Omental fat pad (tissue), 3 donors: ENCODE measurements at regions not wholly inside any gene's neighbourhood (a gene's known extent, or its start where the extent isn't known, plus 50 kb on each side); places are given as distances from the start of the nearest gene placed in this dataset.
"Not testable (repeated sequence)": the region's sequence is repeated elsewhere in the genome, so short reads cannot be mapped to it uniquely, and the experiment has no call there.

ENCODE experiments used
- ATAC-seq: fragments of 150-250 bp; one replicate; pipeline ENCODE4 v1.9.1; 2016; ENCODE audit warnings: mild to moderate bottlenecking, moderate library complexity; ENCODE audit not compliant: low FRiP score
- DNase-seq: peaks from one replicate; pipeline ENCODE4 v3.0.0-alpha.2; 2019; ENCODE audit warnings: low spot score
- CTCF ChIP-seq, 3 donors: fragments of 450-650 bp; IDR thresholded peaks; one replicate each; pipeline ENCODE4 v1.5.1; 2016 to 2017; ENCODE audit warnings: antibody characterized with exemption in 3 of 3, mild to moderate bottlenecking in 3 of 3, moderate library complexity in 2 of 3

GRCh38 chr16:29257419-29258336 lies 148.8 kb downstream of the NPIPB11 start:
- not testable (repeated sequence) for ATAC-seq

DNA sequence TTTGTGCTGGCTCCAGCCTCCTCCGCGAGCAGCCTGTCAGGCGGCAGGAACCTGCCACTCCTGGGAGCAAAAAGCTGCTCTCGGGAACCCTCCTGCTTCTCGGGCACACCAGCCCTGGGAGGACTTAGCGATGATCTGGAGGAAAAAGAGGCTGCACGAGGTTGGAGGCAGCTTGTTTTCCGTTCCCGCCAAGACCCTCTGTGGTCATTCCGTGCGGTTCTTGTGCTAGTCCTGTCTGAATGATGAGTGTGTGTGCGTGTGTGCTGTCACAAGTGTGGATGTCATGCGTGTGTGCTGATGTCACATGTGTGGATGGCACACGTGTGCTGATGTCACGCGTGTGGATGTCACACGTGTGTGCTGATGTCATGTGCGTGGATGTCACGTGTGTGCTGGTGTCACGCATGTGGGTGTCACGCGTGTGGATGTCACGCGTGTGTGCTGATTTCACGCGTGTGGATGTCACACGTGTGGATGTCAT lies 150.0 kb downstream of the NPIPB11 start:
- DNase-seq (no peak), ATAC-seq (no peak)
- TF ChIP-seq CTCF (IDR thresholded peaks at IDR 0.05), result no peak

More at GRCh38 chr16:29257419-29258336, 148.8 kb downstream of the NPIPB11 start:
- not testable (repeated sequence) for DNase-seq

DNA sequence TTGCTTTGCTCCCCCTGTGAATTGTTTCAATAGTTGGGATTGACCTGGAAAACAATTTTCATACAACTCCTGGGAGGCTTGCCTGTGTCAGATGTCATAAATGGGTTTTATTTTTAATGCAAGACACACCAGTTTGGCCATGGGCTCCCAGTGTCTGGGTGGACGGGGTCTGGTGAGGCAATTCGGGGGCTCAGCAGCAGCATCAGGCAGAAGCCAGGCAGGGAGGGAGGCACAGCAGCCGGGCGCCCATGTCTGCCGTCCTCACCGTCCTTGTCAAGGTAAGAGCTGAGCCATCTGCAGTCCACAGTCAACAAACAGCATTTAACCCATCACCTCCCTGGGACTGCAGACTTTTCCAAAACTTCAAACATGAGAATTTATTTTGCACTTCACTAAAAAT lies 150.6 kb downstream of the NPIPB11 start:
- ATAC-seq, DNase-seq: not testable (repeated sequence)

DNA sequence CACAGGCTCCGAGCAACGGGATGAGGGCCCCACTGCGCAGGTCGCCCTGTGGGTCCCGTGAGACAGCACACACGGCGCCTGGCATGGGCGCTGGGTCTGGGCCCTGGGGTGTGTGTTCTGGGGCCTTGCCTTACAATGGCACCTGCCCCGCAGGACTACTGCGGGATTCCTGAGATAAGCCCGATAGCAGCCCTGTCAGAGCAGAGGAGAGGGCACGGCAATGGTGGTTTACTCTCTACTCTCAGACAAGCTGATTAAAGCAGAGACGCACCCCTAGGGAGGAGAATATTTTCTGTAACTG lies 151.1 kb downstream of the NPIPB11 start:
- peak; percentile 6 for ATAC-seq
- not testable (repeated sequence) for DNase-seq

DNA sequence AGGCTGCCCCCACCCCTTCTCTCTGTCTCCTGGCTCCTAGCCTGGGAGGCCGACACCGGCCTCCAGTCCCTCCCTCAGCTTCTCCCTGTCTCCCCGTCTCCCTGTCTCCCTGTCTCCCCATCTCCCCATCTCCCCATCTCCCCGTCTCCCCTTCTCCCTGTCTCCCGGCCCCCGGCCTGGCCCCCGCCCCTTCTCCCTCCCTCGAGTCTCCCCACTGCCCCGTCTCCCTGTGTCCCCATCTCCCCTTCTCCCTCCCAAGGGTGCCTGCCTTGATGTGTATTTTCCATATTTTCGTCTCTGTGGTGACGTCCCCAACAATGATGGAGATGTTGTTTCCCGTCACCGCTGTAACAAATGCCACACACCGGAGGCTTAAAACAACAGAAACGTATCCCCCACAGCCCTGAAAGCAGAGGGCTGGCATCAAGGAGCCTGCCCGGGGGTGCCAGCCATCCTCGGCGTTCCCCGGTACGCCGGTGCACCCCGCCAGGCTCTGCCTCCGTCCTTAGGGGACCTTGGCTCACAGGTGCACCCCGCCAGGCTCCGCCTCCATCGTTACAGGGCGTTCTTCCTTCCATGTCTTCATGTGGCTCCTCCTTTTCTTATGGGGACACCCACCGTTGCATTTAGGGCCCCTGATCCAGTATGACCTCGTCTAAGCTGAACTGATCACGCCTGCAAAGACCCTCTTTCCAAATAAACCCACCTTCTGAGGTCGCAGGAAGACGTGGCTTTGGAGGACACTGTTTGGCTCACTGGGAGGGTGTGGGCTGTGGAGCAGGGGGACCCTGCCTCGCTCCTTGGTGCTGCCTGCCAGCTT lies 151.6 kb downstream of the NPIPB11 start:
- ATAC-seq, result no peak
- TF ChIP-seq CTCF (IDR thresholded peaks at IDR 0.05), result no peak
- no peak for DNase-seq

- not testable (repeated sequence) for ATAC-seq, DNase-seq
Measured at GRCh38 chr16:29253716-29254590, 152.6 kb downstream of the NPIPB11 start.

DNA sequence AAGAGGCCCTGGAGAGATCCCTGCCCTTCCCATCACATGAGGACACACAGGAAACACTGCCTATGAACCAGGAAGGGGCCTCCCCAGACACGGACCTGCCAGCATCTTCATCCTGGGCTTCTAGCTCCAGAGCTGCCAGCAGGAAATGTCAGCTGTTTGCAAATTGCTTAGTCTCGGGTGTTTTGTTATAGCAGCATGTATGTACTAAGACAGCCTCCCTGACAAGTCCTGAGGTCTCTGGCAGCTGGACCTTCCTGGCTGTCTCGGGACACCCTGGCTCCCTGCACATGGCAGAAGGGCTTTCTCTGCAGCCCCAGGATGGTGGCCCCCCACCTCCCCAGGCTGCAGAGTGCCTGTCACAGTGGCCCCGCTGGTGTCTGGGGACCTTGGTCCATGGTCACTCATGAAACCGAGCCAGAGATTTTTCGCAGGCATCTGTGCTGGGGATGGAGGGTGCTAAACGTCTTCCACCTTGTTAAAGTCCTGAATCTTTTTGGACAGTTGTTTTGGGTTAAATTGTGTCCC lies 153.4 kb downstream of the NPIPB11 start:
- DNase-seq, ATAC-seq: not testable (repeated sequence)

- not testable (repeated sequence) for DNase-seq, ATAC-seq
Measured at GRCh38 chr16:29252311-29252710, 154.2 kb downstream of the NPIPB11 start.

DNA sequence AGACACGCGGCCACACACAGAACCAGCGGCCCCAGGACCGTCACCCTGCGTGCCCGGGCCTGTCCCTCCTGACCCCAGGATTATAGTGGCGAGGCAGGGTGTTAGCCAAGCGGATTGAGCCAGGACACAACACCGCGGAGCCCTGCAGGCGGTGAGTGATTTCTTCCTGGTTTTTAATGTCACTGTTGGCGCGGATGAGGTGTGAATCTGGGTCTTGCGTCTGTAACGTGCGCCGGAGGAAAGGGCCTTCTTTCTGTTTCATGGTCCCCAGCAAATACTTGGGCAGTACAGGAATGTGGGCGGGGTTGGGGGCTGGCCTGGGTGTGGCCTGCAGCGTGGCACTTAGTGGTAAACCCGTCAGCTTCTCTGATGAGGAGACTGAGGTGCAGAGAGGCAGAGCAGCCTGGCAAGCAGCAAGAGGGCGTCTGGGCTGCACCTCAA lies 154.9 kb downstream of the NPIPB11 start:
- ATAC-seq, DNase-seq: not testable (repeated sequence)

DNA sequence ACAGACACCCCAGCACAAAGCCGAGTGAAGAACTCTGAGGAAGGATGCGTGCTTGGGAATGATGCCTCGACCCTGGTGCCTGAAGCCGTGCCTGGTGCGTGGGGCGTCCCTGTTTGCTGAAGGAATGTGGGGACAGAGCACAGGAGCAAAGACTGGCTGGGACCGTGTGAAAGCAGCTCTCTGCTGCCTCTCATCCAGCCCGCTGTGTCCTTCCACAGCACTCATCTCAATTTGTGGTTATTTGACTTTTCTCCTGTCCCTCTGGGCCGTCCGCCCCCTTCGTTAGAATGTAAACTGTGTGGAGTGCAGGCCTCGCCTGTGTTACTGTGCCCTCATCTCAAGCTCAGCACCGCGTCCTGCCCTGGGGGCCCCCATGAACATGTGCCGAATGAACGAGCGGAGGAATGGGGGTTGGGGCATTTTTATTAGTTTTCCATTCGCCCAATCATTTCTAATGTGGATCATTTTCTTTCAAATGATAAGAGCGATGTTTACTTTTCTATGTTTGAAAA lies 155.5 kb downstream of the NPIPB11 start:
- not testable (repeated sequence) for ATAC-seq, DNase-seq

- not testable (repeated sequence) for ATAC-seq, DNase-seq
Measured at GRCh38 chr16:29250469-29250868, 156.0 kb downstream of the NPIPB11 start.

- DNase-seq, ATAC-seq: not testable (repeated sequence)
Measured at GRCh38 chr16:29248940-29249318, 157.6 kb downstream of the NPIPB11 start.

DNA sequence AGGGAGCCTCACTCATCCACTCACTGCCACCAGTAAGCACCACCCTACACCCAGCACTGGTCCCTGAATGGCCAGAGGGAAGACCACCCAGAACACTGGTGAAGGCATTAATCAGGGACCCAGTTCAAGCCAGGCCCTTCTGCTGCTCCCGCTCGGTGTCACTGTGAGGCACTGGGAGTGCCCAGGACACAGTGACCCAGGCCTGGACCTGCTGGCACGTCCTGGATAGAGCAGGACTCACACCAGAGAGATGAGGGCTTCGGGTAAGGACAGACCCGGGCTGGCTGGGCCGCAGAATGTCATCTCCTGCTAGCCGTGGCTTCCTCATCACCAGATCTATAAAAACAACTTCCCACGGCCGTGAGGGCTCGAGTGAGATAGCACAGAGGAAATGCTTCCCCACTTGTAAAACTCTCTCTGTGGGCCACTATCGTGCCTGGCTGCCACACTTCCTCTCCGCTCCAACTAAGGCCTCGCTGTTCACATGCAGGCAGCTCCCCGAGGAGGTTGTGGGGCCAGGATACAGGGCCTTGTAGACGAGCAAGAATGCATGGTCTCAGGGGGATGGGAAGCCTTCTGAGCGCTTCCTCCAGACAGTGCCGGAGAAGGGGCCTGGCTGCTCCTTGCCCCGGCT lies 158.1 kb downstream of the NPIPB11 start:
- ATAC-seq, DNase-seq: not testable (repeated sequence)

DNA sequence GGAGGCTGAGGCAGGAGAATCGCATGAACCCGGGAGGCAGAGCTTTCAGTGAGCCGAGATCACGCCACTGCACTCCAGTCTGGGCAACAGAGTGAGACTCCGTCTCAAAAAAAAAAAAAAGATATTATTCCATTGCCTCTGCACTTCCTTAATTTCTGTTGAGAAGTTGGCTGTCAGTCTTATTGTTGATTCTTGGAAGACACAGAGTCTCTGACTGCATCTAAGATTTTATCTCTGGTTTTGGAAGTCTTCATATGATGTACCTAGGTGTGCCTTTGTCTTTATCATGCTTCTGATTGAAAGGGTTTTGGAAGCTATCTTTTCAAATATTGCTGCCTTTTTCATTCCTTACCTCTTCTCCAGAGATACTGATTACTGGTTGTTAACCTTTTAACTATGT lies 160.4 kb downstream of the NPIPB11 start:
- not testable (repeated sequence) for DNase-seq

More for the DNA sequence above, 160.4 kb downstream of the NPIPB11 start:
- not testable (repeated sequence) for ATAC-seq
